Left ventricle myocardium superior (tissue), 1 donor: ENCODE measurements at regions not wholly inside any gene's neighbourhood (a gene's known extent, or its start where the extent isn't known, plus 50 kb on each side); places are given as distances from the start of the nearest gene placed in this dataset.

Experiments
- ATAC-seq: fragments of 200-7000 bp; cut with Tn5 transposase; one replicate; pipeline ENCODE4 v1.9.1; 2020; ENCODE audit warnings: mild to moderate bottlenecking, moderate library complexity
- DNase-seq: peaks from one replicate; pipeline ENCODE4 v3.0.0-alpha.2; 2020
- intact Hi-C: fragments of 100-400 bp; cut with micrococcal nuclease; formaldehyde crosslinking; loops from one replicate; pipeline ENCODE4 v1.11.0; 2022
- donor health status: DM: no; HTN: yes; CAD: no; lungs with severe emphysema.

DNA sequence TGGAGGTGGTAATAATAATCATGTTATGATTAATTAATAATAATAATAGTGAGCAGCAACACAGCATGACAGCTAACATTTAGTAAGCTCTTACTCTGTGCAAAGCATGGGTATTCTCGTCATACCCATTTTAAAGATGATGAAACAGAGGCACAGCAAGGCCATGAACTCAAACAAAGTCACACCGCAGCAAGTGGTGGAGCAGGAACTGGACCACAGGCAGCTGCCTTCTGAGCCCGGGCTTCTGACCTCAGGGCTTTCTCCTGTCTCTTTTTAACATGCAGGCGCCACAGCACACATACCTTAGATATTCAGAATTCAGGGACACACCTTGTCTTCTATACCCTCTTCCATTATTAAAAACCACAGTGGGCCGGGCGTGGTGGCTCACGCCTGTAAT lies 50.7 kb upstream of the SPATA12 start:
- intact Hi-C loops, result no loop called here
- DNase-seq, result no peak
- no peak for ATAC-seq

DNA sequence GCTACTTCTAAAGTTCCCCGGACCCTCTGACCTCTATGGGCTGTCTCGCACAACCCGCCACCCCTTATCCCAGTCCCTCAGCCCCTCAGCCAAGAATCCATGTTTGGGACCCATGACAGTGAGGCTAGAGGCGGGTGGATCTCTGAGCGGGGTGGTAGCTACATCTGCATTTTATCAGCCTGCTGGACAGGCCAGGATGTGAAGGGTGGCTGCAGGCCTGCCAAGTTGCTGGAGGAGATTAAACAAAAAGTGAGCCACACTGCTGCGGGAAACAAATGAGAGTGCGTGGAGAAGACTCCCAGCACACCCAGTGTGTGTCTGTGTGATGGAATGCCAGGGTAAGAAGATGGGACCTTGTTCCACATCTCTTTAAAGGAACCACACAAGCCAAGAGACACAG lies 51.1 kb upstream of the SPATA12 start:
- DNase-seq, result peak; percentile 44
- intact Hi-C loops, result no loop called here
- ATAC-seq, result peak; percentile 34

DNA sequence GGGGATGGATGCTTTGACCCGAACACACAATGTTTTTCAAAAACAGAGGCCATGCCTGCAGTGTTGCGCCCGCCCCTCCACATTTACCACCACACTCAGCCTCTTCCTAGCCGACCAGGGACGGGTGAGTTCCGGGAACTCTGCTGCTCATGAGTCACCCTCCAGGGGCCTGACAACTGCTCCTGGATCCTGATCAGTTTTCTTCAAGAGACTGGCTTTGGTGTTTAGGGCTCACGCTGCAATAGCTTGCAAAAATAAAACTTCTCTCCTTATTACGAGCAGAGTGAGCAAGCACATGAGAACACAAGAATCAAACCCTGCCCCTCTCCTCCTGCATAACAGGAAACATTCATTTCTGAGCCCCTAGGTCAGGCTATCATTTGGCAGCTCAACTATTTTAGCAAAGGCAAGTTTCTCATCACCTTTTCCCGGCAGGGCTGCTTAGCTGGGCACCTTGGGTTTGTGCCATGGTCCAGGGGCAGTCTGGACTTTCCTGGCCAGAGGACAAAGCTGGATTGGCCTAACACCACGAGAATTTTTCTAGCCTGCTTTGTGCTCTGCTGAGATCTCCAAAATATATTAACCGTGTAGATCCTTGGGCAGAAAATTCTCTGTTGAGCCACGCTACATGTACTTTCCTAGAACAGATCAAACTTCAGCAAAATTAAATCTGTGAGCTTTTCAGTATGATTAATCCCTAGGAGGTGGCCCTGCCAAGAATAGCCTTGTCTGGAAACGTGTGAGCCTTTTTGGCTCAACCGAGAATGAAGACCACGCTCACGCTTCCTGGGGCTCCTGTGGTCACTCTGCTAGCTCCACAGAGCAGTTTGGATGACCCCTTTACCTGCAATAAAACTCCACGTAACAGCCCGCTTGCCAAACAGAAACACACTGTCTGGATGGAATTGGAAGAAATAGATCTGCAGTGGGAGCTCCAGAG lies 52.7 kb upstream of the SPATA12 start:
- peak; percentile 71 for DNase-seq
- intact Hi-C loops, result no loop called here

DNA sequence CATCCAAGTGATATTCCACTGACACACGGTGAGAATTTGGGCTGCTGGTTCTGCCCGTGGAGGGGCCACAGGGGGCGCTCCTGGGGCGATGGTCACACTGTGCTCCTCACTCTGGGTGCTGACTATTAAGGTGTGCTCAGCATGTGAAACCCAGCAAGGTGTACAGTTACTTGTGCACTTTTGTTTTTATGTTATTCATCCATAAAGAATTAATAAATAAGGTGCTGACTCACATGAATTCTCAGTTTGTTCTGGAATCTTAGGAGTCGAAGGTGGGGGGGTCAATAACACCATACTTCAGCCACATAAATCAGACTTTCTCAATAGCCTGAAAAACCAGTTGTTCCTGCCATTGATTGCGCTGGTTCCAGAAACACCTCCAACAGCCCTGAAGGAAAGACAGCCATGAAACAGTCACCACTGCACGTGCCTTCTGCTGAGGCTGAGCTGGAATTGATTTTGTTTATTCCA lies 53.5 kb upstream of the SPATA12 start:
- ATAC-seq (peak; percentile 15), DNase-seq (no peak)
- intact Hi-C loops, result no loop called here

More for the DNA sequence above, 52.7 kb upstream of the SPATA12 start:
- peak; percentile 93 for ATAC-seq

DNA sequence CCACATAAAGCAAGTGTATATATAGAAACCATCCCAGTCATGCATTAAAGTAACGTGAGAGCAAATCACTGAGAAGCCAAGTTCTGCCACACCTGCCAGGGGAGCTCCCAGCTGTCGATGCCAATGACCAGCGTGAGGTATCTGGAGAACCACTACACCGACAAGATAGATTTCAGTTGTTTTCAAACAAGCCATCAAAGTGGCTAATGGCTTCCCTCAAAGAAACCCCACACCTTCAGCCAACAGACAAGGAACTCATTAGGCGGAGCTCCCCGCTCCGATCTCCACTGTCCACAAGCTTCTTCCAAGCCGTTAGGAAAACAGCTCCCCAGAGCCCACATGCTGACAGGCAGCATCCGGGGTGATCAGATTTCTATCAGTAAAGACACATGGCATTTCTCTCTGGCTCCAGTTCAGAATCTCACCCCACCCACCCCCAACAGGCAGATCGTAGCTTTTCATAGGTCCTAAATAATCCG lies 54.2 kb upstream of the SPATA12 start:
- intact Hi-C loops, result no loop called here
- no peak for ATAC-seq
- DNase-seq, result no peak

DNA sequence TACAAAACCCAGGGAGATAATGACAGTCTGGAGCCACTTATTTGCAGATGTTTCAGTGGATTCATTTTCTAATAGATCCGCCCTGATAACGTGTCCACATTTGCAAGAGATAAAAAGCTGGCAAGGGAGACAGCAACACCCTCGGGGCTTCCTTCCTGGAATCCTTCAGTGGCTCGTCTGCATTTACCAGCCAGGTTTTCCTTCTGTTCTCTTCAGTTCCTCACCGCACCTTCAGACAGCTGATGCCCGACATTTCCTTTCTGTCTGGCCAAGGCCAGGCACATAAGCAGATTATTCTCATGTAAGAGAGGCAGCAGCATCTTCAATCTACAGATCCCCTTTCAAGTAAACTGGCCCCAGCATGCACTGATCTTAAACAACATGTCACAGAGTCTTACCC lies 56.2 kb upstream of the SPATA12 start:
- ATAC-seq (no peak), DNase-seq (no peak)
- intact Hi-C loops, result no loop called here

DNA sequence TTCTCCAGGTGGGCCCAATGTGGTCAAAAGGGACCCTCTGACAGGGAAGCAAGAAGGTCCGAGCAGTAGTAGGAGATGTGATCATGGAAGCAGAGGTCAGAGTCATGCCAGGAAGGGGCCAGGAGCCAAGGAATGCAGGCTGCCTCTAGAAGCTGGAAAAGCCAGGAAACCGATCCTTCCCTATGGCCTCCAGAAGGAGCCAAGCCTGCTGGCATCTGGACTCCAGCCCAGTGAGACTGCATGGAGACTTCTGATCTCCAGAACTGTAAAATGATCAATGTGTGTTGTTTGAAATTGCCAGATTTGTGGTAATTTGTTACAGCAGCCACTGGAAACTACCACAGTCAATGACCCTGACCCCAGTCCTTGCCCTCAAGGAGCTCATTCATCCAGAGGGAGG lies 56.8 kb upstream of the SPATA12 start:
- intact Hi-C loops, result no loop called here
- DNase-seq (no peak), ATAC-seq (no peak)

DNA sequence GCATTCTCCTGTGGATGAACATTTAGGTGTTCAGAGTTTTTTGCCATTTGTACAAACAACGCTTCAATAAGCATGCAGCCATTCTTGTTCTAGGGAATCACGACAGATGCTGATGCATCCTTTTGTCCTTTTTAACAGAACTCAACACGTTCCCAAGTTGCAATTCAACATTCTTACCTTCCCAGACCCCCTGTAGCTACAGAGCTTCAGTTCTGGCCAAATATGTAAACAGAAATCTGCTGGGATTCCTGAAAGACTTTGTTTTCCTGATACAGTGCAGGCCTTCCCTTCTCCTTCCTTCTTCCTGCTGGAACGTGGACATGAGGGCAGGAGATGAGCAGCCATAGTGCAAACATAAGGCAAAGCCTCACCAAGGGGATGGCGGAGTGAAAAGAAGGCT lies 59.1 kb upstream of the SPATA12 start:
- intact Hi-C loops, result no loop called here

DNA sequence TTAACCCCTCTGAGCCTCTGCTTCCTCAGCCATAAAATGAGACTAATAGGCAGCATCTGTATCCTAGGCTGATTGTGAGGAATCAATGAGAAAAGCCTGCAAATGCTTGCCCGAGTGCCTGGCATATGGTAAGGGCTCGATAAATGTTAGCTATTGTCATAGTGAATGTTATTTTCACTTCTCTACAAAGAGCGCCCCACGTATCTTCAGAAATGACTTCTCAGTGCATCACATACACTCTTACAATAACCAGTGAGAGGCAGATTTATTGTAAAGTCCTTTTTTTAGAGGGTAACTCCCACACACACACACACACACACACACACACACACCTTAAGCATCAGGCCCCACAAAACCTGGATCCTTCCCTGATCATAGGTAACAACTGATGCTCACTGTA lies 60.5 kb upstream of the SPATA12 start:
- DNase-seq, result no peak
- ATAC-seq, result no peak
- intact Hi-C loops, result no loop called here

More for the DNA sequence above, 59.1 kb upstream of the SPATA12 start:
- no peak for ATAC-seq
- no peak for DNase-seq

DNA sequence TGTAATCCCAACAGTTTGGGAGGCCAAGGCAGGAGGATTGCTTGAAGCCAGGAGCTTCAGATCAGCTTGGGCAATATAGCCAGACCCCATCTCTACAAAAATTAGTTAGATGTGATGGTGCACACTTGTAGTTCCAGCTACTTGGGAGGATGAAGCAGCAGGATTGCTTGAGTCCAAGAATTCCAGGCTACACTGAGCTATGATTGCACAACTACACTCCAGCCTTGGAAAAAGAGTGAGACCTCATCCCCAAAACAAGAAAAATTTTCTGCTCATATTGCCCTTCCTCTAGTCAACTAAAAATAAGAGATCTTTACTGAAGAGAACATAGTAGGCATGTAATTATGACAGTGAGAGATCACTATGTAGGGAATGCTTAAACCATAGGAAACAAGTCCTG lies 60.9 kb upstream of the SPATA12 start:
- DNase-seq (no peak), ATAC-seq (no peak)
- intact Hi-C loops, result loop anchor here (10.0 kb wide), 1 partner anchor 65 kb away; the partner anchor contains the start of gene SPATA12

DNA sequence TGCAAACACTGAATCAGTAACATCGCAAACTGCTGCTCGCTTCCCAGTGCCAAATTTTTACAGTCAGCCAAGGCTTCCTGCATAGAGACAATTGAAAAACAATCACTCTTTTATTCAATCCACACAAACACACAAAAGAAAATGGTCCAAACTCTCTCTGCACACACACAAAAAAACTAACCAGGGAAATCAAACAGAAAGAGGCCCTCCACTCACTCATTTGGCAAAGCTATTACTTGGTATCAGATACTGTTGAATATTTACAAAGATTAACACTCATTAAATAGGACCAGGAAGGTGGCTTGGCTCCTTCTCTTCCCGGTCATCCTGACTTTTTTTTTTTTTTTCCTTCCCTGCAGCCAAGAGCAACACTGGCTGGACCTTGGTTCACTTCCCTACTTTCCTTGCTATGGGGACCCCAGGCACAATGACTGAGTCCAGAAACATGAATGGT lies 62.4 kb upstream of the SPATA12 start:
- intact Hi-C loops, result loop anchor here (10.0 kb wide), 1 partner anchor 67 kb away; the partner anchor contains the start of gene SPATA12
- peak; percentile 39 for ATAC-seq
- DNase-seq, result no peak

DNA sequence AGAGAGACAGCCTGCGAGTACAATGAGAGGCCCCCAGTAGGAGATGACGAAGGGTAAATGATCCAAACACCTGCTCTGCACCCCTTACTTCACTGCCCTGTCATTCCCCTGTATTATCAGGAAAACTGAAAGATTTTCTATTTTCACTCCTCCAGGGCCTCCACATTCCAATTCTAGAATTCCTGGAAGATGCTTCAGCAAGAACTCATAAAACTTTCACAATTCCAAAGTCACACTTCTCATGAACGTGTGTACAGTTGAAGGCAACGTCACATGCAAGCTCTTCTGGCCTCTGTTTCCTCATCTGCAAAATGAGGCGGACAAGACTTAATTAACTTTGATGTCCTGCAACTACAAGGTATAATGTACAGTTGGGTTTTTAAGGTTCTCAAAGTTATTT lies 62.8 kb upstream of the SPATA12 start:
- intact Hi-C loops, result loop anchor here (10.0 kb wide), 1 partner anchor 67 kb away; the partner anchor contains the start of gene SPATA12
- DNase-seq (no peak), ATAC-seq (no peak)

DNA sequence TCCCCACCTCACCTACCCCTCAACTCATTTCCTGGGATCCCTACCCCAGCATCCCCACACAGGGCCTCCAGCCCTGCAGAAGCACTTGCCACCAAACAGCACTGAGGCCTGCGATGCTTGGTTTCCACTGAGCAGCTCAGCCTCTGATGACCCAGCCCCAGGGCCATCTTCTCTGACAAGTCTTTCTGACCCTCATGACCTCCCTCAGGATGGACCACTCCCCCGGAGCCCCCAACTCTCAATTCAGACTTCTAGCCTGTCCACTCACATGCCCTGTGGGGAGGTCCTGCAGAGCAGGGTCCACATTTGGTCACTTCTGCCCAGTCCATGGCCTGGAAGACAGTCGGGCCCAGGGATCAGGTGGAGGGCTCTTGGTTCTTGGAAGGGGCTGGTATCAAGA lies 63.4 kb upstream of the SPATA12 start:
- DNase-seq (no peak), ATAC-seq (no peak)
- intact Hi-C loops, result loop anchor here (10.0 kb wide), 1 partner anchor 68 kb away; the partner anchor contains the start of gene SPATA12

DNA sequence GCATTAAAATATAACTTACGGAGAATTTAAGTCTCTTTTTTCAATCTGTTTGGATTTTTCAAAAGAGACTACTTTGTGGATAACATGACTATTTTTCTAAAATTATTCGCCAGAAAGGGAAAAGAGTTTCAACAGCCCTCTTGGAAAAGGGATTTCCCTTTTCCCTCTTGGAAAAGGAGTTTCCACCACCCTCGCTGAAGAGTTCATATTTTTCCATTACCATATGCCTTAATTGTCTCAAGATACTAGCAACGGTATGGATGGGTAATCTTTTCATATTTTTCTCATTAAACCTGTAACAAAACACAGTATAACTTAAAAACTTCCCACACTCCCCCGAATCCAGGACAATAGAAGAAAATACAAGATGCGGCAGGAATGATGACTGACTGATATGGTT lies 66.1 kb upstream of the SPATA12 start:
- intact Hi-C loops, result loop anchor here (10.0 kb wide), 1 partner anchor 70 kb away; the partner anchor contains the start of gene SPATA12
- ATAC-seq, result no peak

DNA sequence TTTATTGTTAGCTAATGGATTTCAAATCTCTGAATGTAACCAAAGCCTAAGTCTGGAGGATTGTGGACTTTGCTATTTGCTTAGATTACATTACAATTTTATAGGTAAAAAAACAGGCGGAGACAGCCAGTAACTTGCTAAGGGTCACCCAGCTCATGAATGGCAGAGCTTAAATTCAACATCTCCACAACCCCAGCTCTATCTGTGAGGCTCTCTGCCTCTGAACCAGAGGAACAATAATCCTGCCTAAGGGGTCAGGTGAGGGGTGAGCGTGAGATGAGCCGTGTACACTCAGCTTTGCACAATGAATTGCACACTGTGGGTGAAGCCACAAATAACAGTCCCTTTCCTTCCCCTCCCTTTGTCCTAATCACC lies 69.8 kb upstream of the SPATA12 start:
- no peak for DNase-seq
- no peak for ATAC-seq
- intact Hi-C loops, result loop anchor here (10.0 kb wide), 1 partner anchor 74 kb away; the partner anchor contains the start of gene SPATA12

More for the DNA sequence above, 66.1 kb upstream of the SPATA12 start:
- DNase-seq, result no peak

DNA sequence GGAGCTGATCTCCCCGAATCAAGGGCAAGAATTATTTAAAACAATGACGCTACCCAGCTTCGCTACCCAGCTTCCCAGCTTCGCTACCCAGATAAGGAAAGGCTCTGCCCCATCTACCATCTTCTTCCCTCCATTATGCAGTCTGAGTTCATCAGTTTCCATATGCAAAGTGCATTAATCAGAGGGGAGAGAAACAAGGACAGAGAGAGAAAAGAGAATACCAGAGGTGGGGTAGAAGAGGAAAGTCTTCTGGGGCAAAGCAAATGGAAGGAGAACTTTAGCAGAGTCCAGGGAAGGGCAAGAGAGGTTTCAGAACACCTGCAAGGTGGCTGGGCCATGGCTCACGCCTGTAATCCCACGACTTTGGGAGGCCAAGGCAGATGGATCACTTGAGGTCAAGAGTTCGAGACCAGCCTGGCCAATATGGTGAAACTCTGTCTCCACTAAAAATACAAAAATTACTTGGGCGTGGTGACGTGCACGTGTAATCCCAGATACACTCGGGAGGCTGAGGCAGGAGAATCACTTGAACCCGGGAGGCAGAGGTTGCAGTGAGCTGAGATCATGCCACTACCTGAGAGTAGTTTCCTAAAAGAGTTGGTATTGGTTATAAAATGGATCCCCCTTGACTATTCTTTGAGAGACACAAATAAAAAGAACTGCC lies 70.4 kb upstream of the SPATA12 start:
- no peak for DNase-seq
- ATAC-seq, result no peak
- intact Hi-C loops, result loop anchor here (1.0 to 10.0 kb wide), 3 partner anchors 75 to 288 kb away; partner anchors contain the start of genes ARHGEF3 and SPATA12

DNA sequence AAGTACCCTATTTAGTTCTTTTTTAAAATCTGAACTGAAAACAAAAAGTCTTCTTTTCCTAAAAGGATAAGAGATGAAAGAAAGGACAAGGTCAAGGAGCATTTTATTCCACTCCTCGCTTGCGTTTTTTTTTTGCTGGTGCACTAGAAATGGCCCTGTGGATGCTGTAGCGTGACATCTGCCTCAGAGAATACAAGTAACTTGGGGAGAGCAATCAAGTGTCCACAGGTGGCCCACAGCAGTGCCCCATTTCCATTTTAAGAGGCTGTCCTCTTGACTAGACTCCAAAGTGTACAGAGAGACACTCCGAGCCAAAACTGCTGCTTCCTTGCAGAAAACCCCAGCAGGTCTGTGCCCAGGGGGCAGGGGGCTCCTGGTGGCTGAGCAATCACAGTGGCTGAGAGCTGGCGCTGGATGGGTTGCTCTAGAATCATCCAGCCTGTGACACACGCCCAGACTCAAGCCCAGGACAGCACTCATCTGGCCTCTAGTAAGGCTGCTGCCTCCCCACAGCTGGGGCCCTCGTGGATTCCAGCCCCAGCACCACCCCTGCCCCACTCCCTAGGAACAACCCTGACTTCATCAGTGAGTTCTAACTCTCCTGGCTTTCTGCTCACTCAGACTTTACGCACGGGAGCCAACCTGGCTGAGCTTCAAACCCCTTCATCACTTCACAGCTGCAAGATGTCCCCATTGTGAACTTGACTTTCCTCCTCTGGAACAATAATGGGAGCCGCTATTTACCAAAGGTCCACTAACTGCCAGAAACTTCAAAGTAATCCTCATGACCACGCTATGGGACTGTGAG lies 71.1 kb upstream of the SPATA12 start:
- intact Hi-C loops, result loop anchor here (1.0 to 10.0 kb wide), 2 partner anchors 185 to 287 kb away; partner anchors contain the start of gene ARHGEF3
- DNase-seq (peak; percentile 75), ATAC-seq (peak; percentile 85)

DNA sequence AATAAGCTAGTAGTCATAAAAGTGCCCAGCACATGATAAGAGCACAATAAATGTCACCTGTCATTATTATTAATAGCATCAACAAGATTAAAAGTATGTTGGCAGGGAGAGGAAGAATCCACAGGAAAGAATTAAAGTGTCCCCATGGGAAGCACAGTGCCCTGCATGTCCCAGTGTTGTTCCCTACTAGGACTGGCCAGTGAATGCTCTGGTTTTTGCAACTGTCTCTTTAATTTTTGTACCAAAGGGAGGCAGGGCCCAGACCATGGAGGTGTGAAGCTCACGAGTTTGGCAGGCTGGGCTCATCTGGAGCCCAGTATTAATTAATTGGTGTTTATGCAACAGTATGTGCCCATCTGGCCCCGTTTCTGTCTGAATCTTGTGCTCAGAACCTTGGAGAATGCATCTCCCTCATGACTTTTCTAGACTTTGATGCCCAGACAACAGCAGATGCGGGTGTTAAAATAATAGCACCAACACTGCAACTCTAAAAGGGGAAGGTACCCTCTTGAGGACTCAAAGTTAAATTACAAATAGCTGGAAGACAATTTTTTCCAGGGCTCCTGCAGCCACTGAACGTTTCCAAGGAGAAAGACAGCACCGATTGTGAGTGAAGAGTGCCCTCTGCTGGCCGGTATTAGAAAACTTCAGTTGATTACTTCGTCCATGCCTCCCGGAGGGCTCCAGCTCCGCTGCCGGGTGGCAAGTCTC lies 71.9 kb upstream of the SPATA12 start:
- intact Hi-C loops, result loop anchor here (1.0 to 10.0 kb wide), 2 partner anchors 184 to 286 kb away; partner anchors contain the start of gene ARHGEF3
- peak; percentile 66 for DNase-seq
- peak; percentile 85 for ATAC-seq
